ENCODE measurements at regions not wholly inside any gene's neighbourhood (a gene's known extent, or its start where the extent isn't known, plus 50 kb on each side); places are given as distances from the start of the nearest gene placed in this dataset.

- Histone ChIP-seq H3K9me2 (ENCODE audit: insufficient read depth, low read length) (no peaks in the 10 kb centered on the region), H4K20me1 (ENCODE audit: insufficient read depth) (no peaks in the 10 kb centered on the region), H3K27ac (ENCODE audit: low read length) (no peak overlapping the region), H3F3A (ENCODE audit: insufficient read depth, low read length, poor library complexity, severe bottlenecking) (no peaks in the 10 kb centered on the region), H3K27me3 (ENCODE audit: insufficient read depth, low read depth, low read length) (no peaks in the 10 kb centered on the region), H2AFZ (ENCODE audit: low read depth, low read length) (no peak overlapping the region), H3K4me3 (ENCODE audit: low read length) (no peak overlapping the region), H3K9me3 (ENCODE audit: low read length) (no peaks in the 10 kb centered on the region), H3K79me2 (replicated peaks; ENCODE audit: insufficient read depth, low read length) (no peaks in the 10 kb centered on the region), H3K4me2 (ENCODE audit: low read length) (no peak overlapping the region), H3K9ac (ENCODE audit: low read length) (no peak overlapping the region), H3K36me3 (ENCODE audit: insufficient read depth, low read length) (no peaks in the 10 kb centered on the region)
- TF ChIP-seq EZH2 (IDR thresholded peaks at IDR 0.05; ENCODE audit: borderline replicate concordance, insufficient read depth, low read length, poor library complexity, severe bottlenecking) (no peak), POLR2AphosphoS5 (IDR thresholded peaks at IDR 0.05) (no peak), RAD21 (conservative IDR thresholded peaks at IDR 0.05) (no peak), TAF1 (IDR thresholded peaks at IDR 0.05; ENCODE audit: low read depth) (no peak), REST (IDR thresholded peaks at IDR 0.05; ENCODE audit: borderline replicate concordance) (no peak), SMC3 (conservative IDR thresholded peaks at IDR 0.05; ENCODE audit: poor library complexity) (no peak), EP300 (conservative IDR thresholded peaks at IDR 0.05; ENCODE audit: poor library complexity, severe bottlenecking) (no peak), MXI1 (conservative IDR thresholded peaks at IDR 0.05; ENCODE audit: poor library complexity, severe bottlenecking) (no peak)
- TF ChIP-seq, protein P1, sequence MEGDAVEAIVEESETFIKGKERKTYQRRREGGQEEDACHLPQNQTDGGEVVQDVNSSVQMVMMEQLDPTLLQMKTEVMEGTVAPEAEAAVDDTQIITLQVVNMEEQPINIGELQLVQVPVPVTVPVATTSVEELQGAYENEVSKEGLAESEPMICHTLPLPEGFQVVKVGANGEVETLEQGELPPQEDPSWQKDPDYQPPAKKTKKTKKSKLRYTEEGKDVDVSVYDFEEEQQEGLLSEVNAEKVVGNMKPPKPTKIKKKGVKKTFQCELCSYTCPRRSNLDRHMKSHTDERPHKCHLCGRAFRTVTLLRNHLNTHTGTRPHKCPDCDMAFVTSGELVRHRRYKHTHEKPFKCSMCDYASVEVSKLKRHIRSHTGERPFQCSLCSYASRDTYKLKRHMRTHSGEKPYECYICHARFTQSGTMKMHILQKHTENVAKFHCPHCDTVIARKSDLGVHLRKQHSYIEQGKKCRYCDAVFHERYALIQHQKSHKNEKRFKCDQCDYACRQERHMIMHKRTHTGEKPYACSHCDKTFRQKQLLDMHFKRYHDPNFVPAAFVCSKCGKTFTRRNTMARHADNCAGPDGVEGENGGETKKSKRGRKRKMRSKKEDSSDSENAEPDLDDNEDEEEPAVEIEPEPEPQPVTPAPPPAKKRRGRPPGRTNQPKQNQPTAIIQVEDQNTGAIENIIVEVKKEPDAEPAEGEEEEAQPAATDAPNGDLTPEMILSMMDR (IDR thresholded peaks at IDR 0.05; ENCODE audit: poor library complexity, severe bottlenecking) = no peak
Measured at GRCh38 chr22:25353516-25354445, 134.3 kb downstream of the CRYBB2 start.

DNA sequence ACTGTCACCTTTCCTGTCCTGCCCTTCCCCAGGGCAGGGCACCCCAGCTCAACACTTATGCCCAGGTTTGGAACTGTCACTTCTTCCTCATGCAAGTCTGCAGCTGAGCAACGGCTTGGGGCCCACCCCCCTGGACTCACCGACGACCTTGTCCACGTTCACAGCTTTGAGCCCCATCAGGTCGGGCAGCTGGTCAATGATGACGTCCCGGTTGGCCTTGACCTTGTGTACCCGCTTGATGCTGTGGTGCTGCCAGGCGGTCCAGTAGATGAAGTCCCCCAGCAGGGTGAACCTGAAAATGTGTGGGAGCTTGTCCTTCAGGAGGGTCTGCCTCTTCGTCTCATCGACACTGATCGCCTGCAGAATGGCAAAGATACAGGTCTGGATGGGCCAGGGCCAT is 135.0 kb downstream of the CRYBB2 start:
- H3K4me2 ChIP-seq (ENCODE audit: low read length) = no peak overlapping the region
- H3K27me3 ChIP-seq (ENCODE audit: insufficient read depth, low read depth, low read length) = no peaks in the 10 kb centered on the region
- H3K9ac ChIP-seq (ENCODE audit: low read length) = no peak overlapping the region
- H3K9me2 ChIP-seq (ENCODE audit: insufficient read depth, low read length) = no peaks in the 10 kb centered on the region
- no peaks in the 10 kb centered on the region for H3K36me3 ChIP-seq (ENCODE audit: insufficient read depth, low read length)
- no peak overlapping the region for H2AFZ ChIP-seq (ENCODE audit: low read depth, low read length)
- TF ChIP-seq MXI1 (conservative IDR thresholded peaks at IDR 0.05; ENCODE audit: poor library complexity, severe bottlenecking) = no peak
- no peak for TF ChIP-seq EP300 (conservative IDR thresholded peaks at IDR 0.05; ENCODE audit: poor library complexity, severe bottlenecking)
- TF ChIP-seq SMC3 (conservative IDR thresholded peaks at IDR 0.05; ENCODE audit: poor library complexity) = no peak
- no peak for TF ChIP-seq RAD21 (conservative IDR thresholded peaks at IDR 0.05)
- TF ChIP-seq TAF1 (IDR thresholded peaks at IDR 0.05; ENCODE audit: low read depth) = no peak
- no peak for TF ChIP-seq EZH2 (IDR thresholded peaks at IDR 0.05; ENCODE audit: borderline replicate concordance, insufficient read depth, low read length, poor library complexity, severe bottlenecking)
- TF ChIP-seq POLR2AphosphoS5 (IDR thresholded peaks at IDR 0.05) = no peak
- TF ChIP-seq REST (IDR thresholded peaks at IDR 0.05; ENCODE audit: borderline replicate concordance) = no peak
- no peak overlapping the region for H3K4me3 ChIP-seq (ENCODE audit: low read length)
- no peaks in the 10 kb centered on the region for H4K20me1 ChIP-seq (ENCODE audit: insufficient read depth)
- H3K79me2 ChIP-seq (replicated peaks; ENCODE audit: insufficient read depth, low read length) = no peaks in the 10 kb centered on the region
- no peaks in the 10 kb centered on the region for H3K9me3 ChIP-seq (ENCODE audit: low read length)
- H3K27ac ChIP-seq (ENCODE audit: low read length) = no peak overlapping the region
- no peaks in the 10 kb centered on the region for H3F3A ChIP-seq (ENCODE audit: insufficient read depth, low read length, poor library complexity, severe bottlenecking)
